ENCODE measurements at regions not wholly inside any gene's neighbourhood (a gene's known extent, or its start where the extent isn't known, plus 50 kb on each side); places are given as distances from the start of the nearest gene placed in this dataset.

- no peak for DNase-seq (ENCODE audit: low read depth)
Measured at GRCh38 chr14:101237252-101237616, 324.1 kb upstream of the DIO3 start.

GRCh38 chr14:101239065-101239464, 322.2 kb upstream of the DIO3 start:
- no peak for DNase-seq (ENCODE audit: low read depth)

- no peak for DNase-seq (ENCODE audit: low read depth)
Measured at GRCh38 chr14:101241147-101241546, 320.1 kb upstream of the DIO3 start.

GRCh38 chr14:101241807-101242278, 319.5 kb upstream of the DIO3 start:
- DNase-seq (ENCODE audit: low read depth): no peak

- DNase-seq (ENCODE audit: low read depth): no peak
Measured at GRCh38 chr14:101242442-101243385, 318.6 kb upstream of the DIO3 start.

- no peak for DNase-seq (ENCODE audit: low read depth)
Measured at GRCh38 chr14:101243587-101244338, 317.5 kb upstream of the DIO3 start.

- DNase-seq (ENCODE audit: low read depth): no peak
Measured at GRCh38 chr14:101246894-101247841, 314.1 kb upstream of the DIO3 start.

- DNase-seq (ENCODE audit: low read depth): no peak
Measured at GRCh38 chr14:101247842-101248725, 313.2 kb upstream of the DIO3 start.

GRCh38 chr14:101248840-101249675, 312.2 kb upstream of the DIO3 start:
- DNase-seq (ENCODE audit: low read depth): no peak

- no peak for DNase-seq (ENCODE audit: low read depth)
Measured at GRCh38 chr14:101249676-101250036, 311.6 kb upstream of the DIO3 start.

GRCh38 chr14:101250336-101250947, 310.9 kb upstream of the DIO3 start:
- no peak for DNase-seq (ENCODE audit: low read depth)

GRCh38 chr14:101250948-101251811, 310.1 kb upstream of the DIO3 start:
- no peak for DNase-seq (ENCODE audit: low read depth)

- DNase-seq (ENCODE audit: low read depth): no peak
Measured at GRCh38 chr14:101251812-101252442, 309.4 kb upstream of the DIO3 start.

GRCh38 chr14:101252443-101253214, 308.7 kb upstream of the DIO3 start:
- DNase-seq (ENCODE audit: low read depth): no peak

- no peak for DNase-seq (ENCODE audit: low read depth)
Measured at GRCh38 chr14:101253948-101254347, 307.3 kb upstream of the DIO3 start.
